HepG2 (cell line): ENCODE measurements at regions not wholly inside any gene's neighbourhood (a gene's known extent, or its start where the extent isn't known, plus 50 kb on each side); places are given as distances from the start of the nearest gene placed in this dataset.

Experiments
- ATAC-seq: fragments of 200-7000 bp; cut with Tn5 transposase; 3 replicates; pipeline ENCODE4 v1.9.1; 2020; ENCODE audit warnings: mild to moderate bottlenecking, moderate library complexity
- BruUV-seq: library from RNA; stranded (reverse); fragments of 400-500 nt; replicated peaks from 2 replicates; lab custom pipeline; 2021; lab: Mats Ljungman, UMichigan
- CTCF ChIA-PET: fragments of 300-600 bp; formaldehyde crosslinking; extraction: SDS; loops from one replicate; lab custom pipeline; 2021; ENCODE audit warnings: low total read pairs, inconsistent platforms, low intra/inter-chr PET ratio; lab: Yijun Ruan, JAX
- POLR2A ChIA-PET: fragments of 350-600 bp; sonication (Branson Sonifier 250); formaldehyde crosslinking; loops from one replicate; lab custom pipeline; 2020; ENCODE audit warnings: antibody characterized with exemption, inconsistent platforms; lab: Yijun Ruan, JAX
- DNase-seq: peaks from one replicate; pipeline ENCODE4 v3.0.0-alpha.2; 2015; ENCODE audit warnings: low spot score
- FAIRE-seq: peaks from 3 replicates; lab custom pipeline; 2011; peaks lifted over from hg19 to GRCh38; lab: Jason Lieb, UNC
- H2AFZ ChIP-seq: one replicate; pipeline ENCODE4 v1.6.1; 2011; ENCODE audit warnings: low read length, inconsistent platforms
- H3K27ac ChIP-seq: fragments of 300-600 bp; 3 replicates; pipeline ENCODE4 v1.8.0; 2011; ENCODE audit warnings: mixed run types, mild to moderate bottlenecking, mixed read lengths, low read length, inconsistent platforms; ENCODE audit not compliant: insufficient read depth; ENCODE audit errors: extremely low read length
- H3K27me3 ChIP-seq, 2 experiments: fragments of 200-600 bp in 1 of 2; 2 replicates in 1 of 2; 3 replicates in 1 of 2; pipeline versions ENCODE4 v1.6.0 to v1.8.0; 2011; ENCODE audit warnings: low read length in 2 of 2, mild to moderate bottlenecking in 2 of 2, moderate library complexity in 2 of 2, inconsistent platforms in 1 of 2; ENCODE audit not compliant: insufficient read depth in 2 of 2, control insufficient read depth in 1 of 2
- H3K36me3 ChIP-seq, 2 experiments: fragments of 200-600 bp in 1 of 2; replicated peaks in 1 of 2; 2 replicates in 1 of 2; 3 replicates in 1 of 2; pipeline versions ENCODE4 v1.5.1 to v1.8.0; 2011; ENCODE audit warnings: low read length in 2 of 2, inconsistent platforms in 1 of 2; ENCODE audit not compliant: insufficient read depth in 2 of 2, control insufficient read depth in 1 of 2
- H3K4me1 ChIP-seq: 2 replicates; pipeline ENCODE4 v1.5.1; 2012; ENCODE audit warnings: low read length, inconsistent platforms; ENCODE audit not compliant: insufficient read depth
- H3K4me2 ChIP-seq: 2 replicates; pipeline ENCODE4 v1.6.0; 2011; ENCODE audit warnings: low read depth, low read length, inconsistent platforms
- H3K4me3 ChIP-seq, 3 experiments: fragments of 200-600 bp in 1 of 3; sonication (generic), shearing (Covaris generic) in 1 of 3; replicated peaks in 1 of 3; 2 replicates each; pipeline ENCODE4 v1.5.1; 2011 to 2016; ENCODE audit warnings: low read length in 3 of 3, inconsistent platforms in 2 of 3, low read depth in 2 of 3, mild to moderate bottlenecking in 2 of 3, control low read depth in 1 of 3, mixed read lengths in 1 of 3; ENCODE audit not compliant: insufficient read depth in 1 of 3
- H3K79me2 ChIP-seq: one replicate; pipeline ENCODE4 v1.6.1; 2011; ENCODE audit warnings: low read length, inconsistent platforms; ENCODE audit not compliant: insufficient read depth
- H3K9ac ChIP-seq: 2 replicates; pipeline ENCODE4 v1.6.0; 2011; ENCODE audit warnings: mild to moderate bottlenecking, low read depth, low read length, inconsistent platforms; ENCODE audit not compliant: insufficient read depth
- H3K9me3 ChIP-seq: 2 replicates; pipeline ENCODE4 v1.5.1; 2012; ENCODE audit warnings: mild to moderate bottlenecking, low read length
- H4K20me1 ChIP-seq: 2 replicates; pipeline ENCODE4 v1.6.0; 2011; ENCODE audit warnings: inconsistent platforms, mild to moderate bottlenecking, low read length, moderate library complexity; ENCODE audit not compliant: insufficient read depth
- CEBPB ChIP-seq: IDR thresholded peaks from 2 replicates; pipeline ENCODE4 v1.6.1; 2011; ENCODE audit warnings: low read depth, low read length, improper control_type of control experiment, borderline replicate concordance
- ETV5 ChIP-seq: IDR thresholded peaks from 2 replicates; pipeline ENCODE4 v1.6.1; 2018; ENCODE audit warnings: missing biosample characterization, missing genetic modification reagents, inconsistent platforms, borderline replicate concordance
- FOSL2 ChIP-seq: sonication (generic); formaldehyde crosslinking; IDR thresholded peaks from 2 replicates; pipeline ENCODE4 v1.4.0; 2020; ENCODE audit warnings: missing genetic modification reagents
- NFKBIZ ChIP-seq: IDR thresholded peaks from 2 replicates; pipeline ENCODE4 v1.6.1; 2018; ENCODE audit warnings: missing genetic modification reagents, missing compliant biosample characterization
- POLR2A ChIP-seq, 2 experiments: IDR thresholded peaks; 2 replicates each; pipeline ENCODE4 v1.6.1; 2011; ENCODE audit warnings: low read depth in 2 of 2, low read length in 2 of 2, mild to moderate bottlenecking in 1 of 2, moderate library complexity in 1 of 2; ENCODE audit not compliant: insufficient read depth in 1 of 2
- SNRNP70 ChIP-seq: fragments of 200-400 bp; formaldehyde crosslinking; IDR thresholded peaks from 2 replicates; pipeline ENCODE4 v1.6.1; 2017; ENCODE audit warnings: mild to moderate bottlenecking, low read depth, low read length, moderate library complexity
- SOX5 ChIP-seq: IDR thresholded peaks from 2 replicates; pipeline ENCODE4 v1.6.1; 2016; ENCODE audit warnings: borderline replicate concordance
- TCF12 ChIP-seq, 2 experiments: fragments of 450-650 bp in 1 of 2; sonication (generic) in 1 of 2; formaldehyde crosslinking in 1 of 2; IDR thresholded peaks; 2 replicates each; pipeline versions ENCODE4 v1.6.1 to v1.8.0; 2017 to 2022; ENCODE audit warnings: antibody characterized with exemption in 1 of 2, mild to moderate bottlenecking in 1 of 2, missing genetic modification reagents in 1 of 2, moderate library complexity in 1 of 2
- ZNF446 ChIP-seq: sonication (generic); formaldehyde crosslinking; IDR thresholded peaks from 2 replicates; pipeline ENCODE4 v1.5.0; 2020; ENCODE audit warnings: mild to moderate bottlenecking, missing genetic modification reagents
- ZNF75D ChIP-seq: sonication (generic); formaldehyde crosslinking; IDR thresholded peaks from 2 replicates; pipeline ENCODE4 v1.8.1; 2023; ENCODE audit warnings: missing genetic modification reagents, mild to moderate bottlenecking, borderline replicate concordance
- ZNF790 ChIP-seq: sonication (generic); formaldehyde crosslinking; IDR thresholded peaks from 2 replicates; pipeline ENCODE4 v1.8.0; 2022; ENCODE audit warnings: missing genetic modification reagents, mild to moderate bottlenecking, borderline replicate concordance
- ZSCAN22 ChIP-seq: sonication (generic); formaldehyde crosslinking; IDR thresholded peaks from 2 replicates; pipeline ENCODE4 v1.4.0; 2020; ENCODE audit warnings: mild to moderate bottlenecking, missing genetic modification reagents
- ZSCAN29 ChIP-seq: sonication (generic); formaldehyde crosslinking; conservative IDR thresholded peaks from 2 replicates; pipeline ENCODE4 v1.4.0; 2020; ENCODE audit warnings: mild to moderate bottlenecking, missing genetic modification reagents
- WGBS: methylation state at CpG from one replicate; pipeline ENCODE4 v1.1.6; 2017; ENCODE audit warnings: low lambda C conversion rate; 5-methylcytosine and 5-hydroxymethylcytosine counted together
- in situ Hi-C: cut with HindIII; loops from 2 replicates; pipeline ENCODE4 v1.10.0; 2017; ENCODE audit warnings: low pct_unique_long_range_greater_than_20kb; ENCODE audit not compliant: extremely low pct_ligation_motif_present
- intact Hi-C: fragments of 100-400 bp; cut with micrococcal nuclease; formaldehyde crosslinking; loops from one replicate; pipeline ENCODE4 v1.10.0; 2022; ENCODE audit not compliant: unreplicated experiment

DNA sequence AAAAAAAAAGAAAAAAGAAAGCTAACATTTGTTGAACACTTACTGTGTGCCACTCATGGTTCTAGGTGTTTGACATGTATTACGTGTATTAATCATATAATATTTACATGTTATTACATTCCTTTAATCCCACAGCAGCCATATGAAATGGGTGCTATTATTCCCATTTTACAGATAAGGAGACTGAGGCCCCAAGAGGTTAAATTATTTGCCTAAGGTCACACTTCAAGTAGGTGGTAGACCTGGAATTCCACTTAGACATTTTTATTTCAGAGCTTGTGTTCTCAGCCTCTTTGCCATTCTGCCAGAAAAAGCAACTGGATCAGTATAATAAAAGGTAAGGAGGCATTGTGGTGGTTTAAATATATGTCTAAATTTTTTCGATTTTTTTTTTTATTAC lies 55.1 kb upstream of the HS3ST4 start:
- H3K9me3 ChIP-seq: no peaks in the 10 kb centered on the region
- ChIA-PET POLR2A (no interaction called here), CTCF (no interaction called here)
- in situ Hi-C loops (no loop called here), intact Hi-C loops (loop anchor here (5.0 kb wide), 1 partner anchor 1381 kb away; no protein-coding TSS in a partner anchor)
- no peak overlapping the region for H3K4me2 ChIP-seq
- BruUV-seq: no TSS peak
- no peak for FAIRE-seq
- H3K9ac ChIP-seq: no peak overlapping the region
- no peak for ATAC-seq
- no peak overlapping the region for H2AFZ ChIP-seq
- H3K79me2 ChIP-seq: no peaks in the 10 kb centered on the region
- no peaks in the 10 kb centered on the region for H3K4me1 ChIP-seq
- H4K20me1 ChIP-seq: no peaks in the 10 kb centered on the region
- no peak overlapping the region for H3K27ac ChIP-seq
- H3K4me3 ChIP-seq: no peak overlapping the region
- peaks cover 0 to 1% of the 10 kb centered on the region in 2 experiments; a peak in 1 of 5 replicates for H3K27me3 ChIP-seq
- TF ChIP-seq SNRNP70: no peak
- TF ChIP-seq POLR2A (IDR thresholded peaks at IDR 0.05; ENCODE audit: insufficient read depth in 1 of 2, low read depth in 2 of 2, low read length in 2 of 2): no peak
- TF ChIP-seq ZSCAN29 (CRISPR knock-in tag): no peak
- no peak for TF ChIP-seq ZNF790 (CRISPR knock-in tag)
- no peak for TF ChIP-seq ZNF75D
- no peak for TF ChIP-seq NFKBIZ (CRISPR knock-in tag)
- TF ChIP-seq ZNF446: no peak
- TF ChIP-seq ETV5 (CRISPR knock-in tag): no peak
- no peak for TF ChIP-seq SOX5
- TF ChIP-seq ZSCAN22 (CRISPR knock-in tag): no peak
- WGBS: 2% methylated on average over 2 of the region's 2 CpGs
- no peaks in the 10 kb centered on the region for H3K36me3 ChIP-seq
- no peak for DNase-seq

DNA sequence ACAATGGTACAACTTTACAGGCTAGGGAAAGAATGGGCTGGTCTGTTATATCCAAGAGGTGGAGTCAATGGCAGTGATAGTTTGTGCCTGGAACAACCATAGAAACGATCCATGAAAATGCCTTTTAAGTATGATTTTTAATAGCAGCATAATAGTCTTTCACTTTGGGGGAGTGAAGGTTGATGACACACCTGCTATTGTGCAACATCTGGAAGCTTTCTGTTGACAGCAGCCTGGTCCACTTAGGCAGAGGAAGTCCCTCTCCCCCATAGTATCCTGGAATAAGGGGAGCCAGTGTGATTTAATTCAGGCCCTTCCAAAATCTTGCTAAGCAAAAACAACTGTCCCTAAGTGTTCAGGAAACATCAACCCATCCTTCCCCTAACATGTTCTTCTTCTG lies 56.3 kb upstream of the HS3ST4 start:
- DNase-seq: no peak
- whole genome bisulfite sequencing: 0% methylated on average over 1 of the region's 1 CpG
- no peaks in the 10 kb centered on the region for H3K36me3 ChIP-seq
- no peak overlapping the region for H3K9ac ChIP-seq
- no peak overlapping the region for H3K4me3 ChIP-seq
- H4K20me1 ChIP-seq: no peaks in the 10 kb centered on the region
- in situ Hi-C loops (no loop called here), intact Hi-C loops (loop anchor here (5.0 kb wide), 1 partner anchor 1382 kb away; no protein-coding TSS in a partner anchor)
- no peak for ATAC-seq
- TF ChIP-seq FOSL2 (CRISPR knock-in tag) (peak; percentile 21; the same call in 1 of the 2 replicates), CEBPB (peak; percentile 92), TCF12 (IDR thresholded peaks at IDR 0.05) (no peak), TCF12 (CRISPR knock-in tag; IDR thresholded peaks at IDR 0.05) (no peak)
- H3K27ac ChIP-seq: no peak overlapping the region
- H3K4me1 ChIP-seq: no peaks in the 10 kb centered on the region
- POLR2A ChIA-PET: no interaction called here
- H3K9me3 ChIP-seq: no peaks in the 10 kb centered on the region
- CTCF ChIA-PET: no interaction called here
- H2AFZ ChIP-seq: no peak overlapping the region
- BruUV-seq: no TSS peak
- no peak overlapping the region for H3K4me2 ChIP-seq
- no peaks in the 10 kb centered on the region for H3K79me2 ChIP-seq
- no peak for FAIRE-seq
- peaks cover 0 to 1% of the 10 kb centered on the region in 2 experiments; a peak in 1 of 5 replicates for H3K27me3 ChIP-seq
